Uterus (tissue), 2 donors: ENCODE measurements at regions not wholly inside any gene's neighbourhood (a gene's known extent, or its start where the extent isn't known, plus 50 kb on each side); places are given as distances from the start of the nearest gene placed in this dataset.

Experiments used
- POLR2A ChIP-seq, 2 donors: fragments of 450-650 bp; IDR thresholded peaks; one replicate each; pipeline ENCODE4 v1.6.1; 2016; ENCODE audit warnings: antibody characterized with exemption in 2 of 2, mild to moderate bottlenecking in 1 of 2, moderate library complexity in 1 of 2
- TF ChIP-seq, protein P1 (sequence below), 4 experiments: fragments of 200-600 bp in 2 of 4; fragments of 450-650 bp in 2 of 4; sonication (generic) in 2 of 4; IDR thresholded peaks; one replicate each; pipeline ENCODE4 v1.5.1; 2016 to 2019; ENCODE audit warnings: antibody characterized with exemption in 4 of 4, mild to moderate bottlenecking in 2 of 4, moderate library complexity in 1 of 4

DNA sequence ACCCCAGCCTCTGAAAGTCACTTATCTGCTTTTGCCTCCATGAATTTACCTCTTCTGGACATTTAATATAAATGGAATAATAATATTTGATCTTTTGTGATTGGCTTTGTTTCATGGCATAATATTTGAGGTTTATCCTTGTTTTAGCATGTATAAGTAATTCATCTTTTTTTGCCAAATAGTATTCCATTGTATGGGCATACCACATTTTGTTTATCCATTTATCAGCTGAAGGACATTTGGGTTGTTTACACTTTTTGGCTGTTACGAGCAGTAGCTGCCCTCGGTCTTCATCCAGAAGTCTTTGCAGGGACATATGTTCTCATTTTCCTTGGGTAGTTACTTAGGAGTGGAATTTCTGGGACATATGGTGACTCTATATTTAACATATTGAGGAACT is 53.0 kb upstream of the SMIM21 start:
- TF ChIP-seq, protein P1, sequence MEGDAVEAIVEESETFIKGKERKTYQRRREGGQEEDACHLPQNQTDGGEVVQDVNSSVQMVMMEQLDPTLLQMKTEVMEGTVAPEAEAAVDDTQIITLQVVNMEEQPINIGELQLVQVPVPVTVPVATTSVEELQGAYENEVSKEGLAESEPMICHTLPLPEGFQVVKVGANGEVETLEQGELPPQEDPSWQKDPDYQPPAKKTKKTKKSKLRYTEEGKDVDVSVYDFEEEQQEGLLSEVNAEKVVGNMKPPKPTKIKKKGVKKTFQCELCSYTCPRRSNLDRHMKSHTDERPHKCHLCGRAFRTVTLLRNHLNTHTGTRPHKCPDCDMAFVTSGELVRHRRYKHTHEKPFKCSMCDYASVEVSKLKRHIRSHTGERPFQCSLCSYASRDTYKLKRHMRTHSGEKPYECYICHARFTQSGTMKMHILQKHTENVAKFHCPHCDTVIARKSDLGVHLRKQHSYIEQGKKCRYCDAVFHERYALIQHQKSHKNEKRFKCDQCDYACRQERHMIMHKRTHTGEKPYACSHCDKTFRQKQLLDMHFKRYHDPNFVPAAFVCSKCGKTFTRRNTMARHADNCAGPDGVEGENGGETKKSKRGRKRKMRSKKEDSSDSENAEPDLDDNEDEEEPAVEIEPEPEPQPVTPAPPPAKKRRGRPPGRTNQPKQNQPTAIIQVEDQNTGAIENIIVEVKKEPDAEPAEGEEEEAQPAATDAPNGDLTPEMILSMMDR (IDR thresholded peaks at IDR 0.05) = no peak
- no peak for TF ChIP-seq POLR2A (IDR thresholded peaks at IDR 0.05)
